Stimulated activated CD8-positive, alpha-beta memory T cell treated with anti-CD3 and anti-CD28 coated beads, Interleukin-4, amount 100 ng/mL, for 48 hours (primary cell): ENCODE measurements at regions not wholly inside any gene's neighbourhood (a gene's known extent, or its start where the extent isn't known, plus 50 kb on each side); places are given as distances from the start of the nearest gene placed in this dataset.
"Not testable (repeated sequence)": the region's sequence is repeated elsewhere in the genome, so short reads cannot be mapped to it uniquely, and the experiment has no call there.

Source experiments
- DNase-seq: peaks from one replicate; pipeline ENCODE4 v3.0.0-alpha.2; 2020

DNA sequence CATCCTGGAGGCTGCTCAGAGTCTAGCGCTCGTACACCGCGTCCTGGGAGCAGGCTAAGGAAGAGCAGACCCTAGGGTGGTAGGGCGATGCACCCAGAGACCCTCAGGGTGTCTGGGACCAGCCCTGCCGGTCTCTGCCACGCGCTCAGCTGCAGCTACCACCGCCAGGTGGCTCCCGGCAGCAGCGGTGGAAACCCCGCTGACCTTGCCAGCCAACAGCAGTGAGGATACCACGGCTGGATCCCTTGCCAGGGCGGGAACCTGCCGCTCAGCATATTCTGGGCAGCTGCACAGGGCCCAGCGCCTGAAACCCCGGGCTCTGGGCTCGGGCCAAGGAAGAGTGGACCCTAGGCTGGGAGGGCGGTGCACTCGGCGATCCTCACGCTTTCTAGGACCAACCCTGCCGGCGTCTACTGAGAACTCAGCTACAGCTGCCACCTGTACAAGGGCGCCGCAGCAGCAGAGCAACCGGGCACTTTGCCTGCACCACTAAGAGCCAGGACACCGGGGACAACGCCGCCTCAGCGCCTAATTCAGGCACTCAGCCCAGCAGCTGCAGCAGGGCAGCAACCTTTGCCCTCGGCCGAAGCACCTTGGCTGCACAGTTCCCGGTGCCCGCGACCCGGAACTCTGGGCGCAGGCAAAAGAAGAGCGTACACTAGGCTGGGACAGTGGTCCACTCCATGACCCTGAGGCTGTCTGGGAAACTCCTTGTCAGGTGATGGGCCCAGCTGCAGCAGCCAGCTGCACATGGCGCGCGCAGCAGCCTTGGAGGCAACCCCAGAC is 80.8 kb downstream of the POTEB2 start:
- not testable (repeated sequence) for DNase-seq

DNA sequence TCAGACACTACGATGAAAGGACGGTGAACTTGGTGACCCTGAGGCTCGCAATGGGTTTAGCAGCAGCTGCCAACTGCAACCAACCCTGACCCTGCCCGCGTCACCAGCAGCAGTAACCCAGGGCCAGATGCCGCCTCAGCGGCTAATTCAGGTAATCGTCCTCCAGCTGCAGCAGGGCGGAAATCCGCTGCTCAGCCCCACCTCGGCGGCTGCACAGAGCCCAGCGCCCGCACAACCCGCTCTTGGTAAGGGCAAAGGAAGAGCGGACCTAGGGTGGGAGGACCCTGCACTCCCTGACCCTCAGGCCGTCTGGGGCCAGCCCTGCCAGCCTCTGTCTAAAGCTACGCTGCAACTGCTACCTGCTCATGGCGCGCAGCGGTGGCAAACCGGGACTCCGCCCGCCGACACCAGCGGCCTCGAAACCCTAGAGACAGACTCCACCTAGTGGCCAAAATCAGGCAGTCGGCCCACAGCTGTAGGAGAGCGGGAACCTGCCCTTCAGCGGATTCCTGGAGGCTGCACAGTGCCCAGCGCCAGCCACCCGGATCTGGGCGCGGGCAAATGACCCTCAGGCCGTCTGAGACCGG is 82.4 kb downstream of the POTEB2 start:
- not testable (repeated sequence) for DNase-seq

DNA sequence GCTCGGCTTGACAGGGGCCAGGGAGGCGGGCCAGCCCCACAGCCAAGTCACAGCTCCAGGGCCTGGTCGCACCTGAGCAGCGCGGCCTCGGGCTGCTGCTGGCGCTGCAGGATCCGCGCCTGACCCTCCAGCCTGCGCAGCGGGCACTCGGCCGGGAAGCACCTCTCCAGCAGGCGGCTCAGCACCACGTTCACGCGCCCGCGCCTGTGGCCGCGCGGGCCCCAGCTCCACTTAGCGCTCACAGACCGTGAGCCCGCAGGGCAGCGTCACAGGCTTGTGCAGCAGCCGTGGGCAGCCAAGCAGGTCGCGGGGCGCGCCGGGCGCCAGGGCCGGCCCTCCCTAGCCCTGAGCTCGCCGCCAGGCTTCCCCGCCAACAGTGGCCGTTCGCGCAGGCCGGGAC is 90.7 kb downstream of the POTEB2 start:
- DNase-seq = not testable (repeated sequence)

DNA sequence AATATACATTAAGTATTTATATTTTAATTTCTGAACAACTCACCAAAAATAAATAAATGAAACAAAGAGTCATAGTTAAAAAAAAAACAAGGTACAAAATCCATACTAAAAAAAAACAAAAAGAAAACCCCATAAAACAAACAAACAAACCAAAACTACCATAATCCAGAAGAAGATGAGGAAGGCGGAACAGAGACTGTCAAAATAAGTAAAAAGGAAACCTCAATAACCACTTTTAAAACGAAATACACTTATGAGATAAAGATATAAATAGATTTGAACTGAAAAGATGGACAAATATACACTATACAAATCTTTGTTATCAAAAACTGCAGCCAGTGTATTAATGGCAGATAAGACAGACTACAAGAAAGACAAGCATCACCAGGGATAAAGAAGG is 98.2 kb downstream of the POTEB2 start:
- DNase-seq = not testable (repeated sequence)

DNA sequence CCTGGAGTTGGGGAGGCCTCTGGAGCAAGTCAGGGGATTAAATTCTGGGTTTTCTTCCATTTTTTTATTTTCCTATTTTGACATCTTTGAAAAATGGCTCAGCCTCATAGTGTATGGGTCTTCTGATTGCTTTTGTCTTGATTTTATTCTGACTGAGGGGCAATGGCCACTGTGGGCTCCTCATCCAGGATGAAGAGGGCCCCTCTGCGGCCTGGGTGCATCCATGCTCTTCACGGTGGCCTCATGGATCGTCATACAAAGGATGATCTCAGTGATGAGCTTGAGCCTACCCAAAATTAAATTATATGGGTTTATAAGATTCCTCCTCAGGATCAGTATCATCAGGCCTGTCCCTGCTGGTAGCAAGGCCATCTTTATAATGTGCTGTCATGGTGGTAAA is 103.7 kb downstream of the POTEB2 start:
- DNase-seq = not testable (repeated sequence)

DNA sequence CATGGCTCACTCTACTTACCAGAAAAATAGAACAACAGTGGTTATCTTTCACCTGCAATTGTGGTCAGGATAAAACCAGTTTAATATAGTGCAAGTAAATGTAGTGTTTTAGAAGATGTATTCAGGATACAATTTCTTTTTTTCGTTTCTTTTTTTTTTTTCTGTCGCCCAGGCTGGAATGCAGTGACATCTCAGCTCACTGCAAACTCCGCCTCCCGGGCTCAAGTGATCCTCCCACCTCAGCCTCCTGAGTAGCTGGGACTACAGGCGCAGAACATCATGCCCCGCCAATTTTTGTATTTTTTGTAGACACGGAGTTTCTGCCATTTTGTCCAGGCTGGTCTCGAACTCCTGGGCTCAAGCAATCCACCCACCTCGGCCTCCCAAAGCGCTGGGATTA is 109.7 kb downstream of the POTEB2 start:
- DNase-seq = not testable (repeated sequence)

DNA sequence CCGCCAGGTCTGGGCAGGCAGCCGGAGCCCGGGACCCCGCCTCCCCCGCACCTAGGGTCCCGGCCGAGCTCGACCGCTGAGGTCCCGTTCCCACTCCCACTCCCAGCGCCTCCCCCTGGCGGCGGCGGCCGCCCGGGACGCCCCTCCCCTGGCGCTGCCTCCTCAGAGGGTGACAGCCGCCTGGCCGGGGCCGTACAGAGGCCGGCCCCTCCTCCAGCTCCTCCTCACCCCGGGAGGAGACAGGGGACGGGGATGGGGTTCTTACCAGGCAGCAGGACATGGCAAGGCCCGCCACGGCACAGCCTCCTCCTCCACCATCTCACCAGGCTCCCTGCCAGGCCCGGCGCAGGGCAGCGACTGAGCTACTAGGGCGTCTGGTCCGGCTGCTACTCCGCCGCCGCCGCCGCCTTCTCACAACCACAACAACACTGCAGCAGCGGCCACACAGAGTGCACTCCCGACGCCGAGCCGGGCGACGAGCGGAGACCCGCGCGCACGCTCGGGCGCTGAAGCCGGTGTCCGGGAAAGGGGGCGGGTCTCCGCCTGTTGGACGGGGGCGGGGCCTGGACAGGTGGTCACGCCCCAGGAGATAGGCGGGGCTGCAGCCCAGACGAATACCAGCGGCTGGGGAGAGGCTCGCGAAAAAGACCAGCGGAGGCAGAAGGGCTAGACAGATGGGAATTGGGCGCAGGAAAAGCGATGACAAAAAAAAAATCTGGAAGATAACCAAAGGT is 110.3 kb downstream of the POTEB2 start:
- peak; percentile 81 for DNase-seq

DNA sequence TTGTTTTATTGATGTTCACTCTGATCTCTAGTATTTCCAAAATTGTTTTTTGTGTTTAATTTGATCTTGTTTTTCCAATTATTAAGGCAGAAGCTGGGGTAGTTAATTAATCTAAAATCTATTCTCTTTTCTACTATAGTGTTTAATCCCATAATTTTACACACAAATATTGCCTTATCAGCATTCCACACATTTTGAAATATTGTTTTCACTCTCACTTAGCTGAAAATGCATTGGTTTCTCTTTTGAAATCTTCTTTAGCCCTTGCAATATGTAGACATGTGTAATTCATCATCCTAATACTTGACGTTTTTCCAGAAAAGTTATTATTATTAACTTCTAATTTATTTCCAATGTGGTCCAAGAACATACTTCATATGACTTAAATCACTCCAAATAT is 132.6 kb downstream of the POTEB2 start:
- DNase-seq = not testable (repeated sequence)
